ENCODE measurements at regions not wholly inside any gene's neighbourhood (a gene's known extent, or its start where the extent isn't known, plus 50 kb on each side); places are given as distances from the start of the nearest gene placed in this dataset.

- Histone ChIP-seq H3K27ac (no peak overlapping the region), H3K27me3 (no peaks in the 10 kb centered on the region), H3K36me3 (no peaks in the 10 kb centered on the region), H3K4me3 (ENCODE audit: low read depth in 1 of 2, low read length in 1 of 2) (no peak overlapping the region), H3K9me3 (no peaks in the 10 kb centered on the region), H3K4me1 (ENCODE audit: control insufficient read depth in 1 of 2, insufficient read depth in 1 of 2, low read depth in 1 of 2, low read length in 1 of 2) (no peaks in the 10 kb centered on the region)
- TF ChIP-seq, protein P1, sequence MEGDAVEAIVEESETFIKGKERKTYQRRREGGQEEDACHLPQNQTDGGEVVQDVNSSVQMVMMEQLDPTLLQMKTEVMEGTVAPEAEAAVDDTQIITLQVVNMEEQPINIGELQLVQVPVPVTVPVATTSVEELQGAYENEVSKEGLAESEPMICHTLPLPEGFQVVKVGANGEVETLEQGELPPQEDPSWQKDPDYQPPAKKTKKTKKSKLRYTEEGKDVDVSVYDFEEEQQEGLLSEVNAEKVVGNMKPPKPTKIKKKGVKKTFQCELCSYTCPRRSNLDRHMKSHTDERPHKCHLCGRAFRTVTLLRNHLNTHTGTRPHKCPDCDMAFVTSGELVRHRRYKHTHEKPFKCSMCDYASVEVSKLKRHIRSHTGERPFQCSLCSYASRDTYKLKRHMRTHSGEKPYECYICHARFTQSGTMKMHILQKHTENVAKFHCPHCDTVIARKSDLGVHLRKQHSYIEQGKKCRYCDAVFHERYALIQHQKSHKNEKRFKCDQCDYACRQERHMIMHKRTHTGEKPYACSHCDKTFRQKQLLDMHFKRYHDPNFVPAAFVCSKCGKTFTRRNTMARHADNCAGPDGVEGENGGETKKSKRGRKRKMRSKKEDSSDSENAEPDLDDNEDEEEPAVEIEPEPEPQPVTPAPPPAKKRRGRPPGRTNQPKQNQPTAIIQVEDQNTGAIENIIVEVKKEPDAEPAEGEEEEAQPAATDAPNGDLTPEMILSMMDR (IDR thresholded peaks at IDR 0.05): no peak
These were observed 57.4 kb upstream of the SASH1 start for GRCh38 chr6:148285205-148285604.

DNA sequence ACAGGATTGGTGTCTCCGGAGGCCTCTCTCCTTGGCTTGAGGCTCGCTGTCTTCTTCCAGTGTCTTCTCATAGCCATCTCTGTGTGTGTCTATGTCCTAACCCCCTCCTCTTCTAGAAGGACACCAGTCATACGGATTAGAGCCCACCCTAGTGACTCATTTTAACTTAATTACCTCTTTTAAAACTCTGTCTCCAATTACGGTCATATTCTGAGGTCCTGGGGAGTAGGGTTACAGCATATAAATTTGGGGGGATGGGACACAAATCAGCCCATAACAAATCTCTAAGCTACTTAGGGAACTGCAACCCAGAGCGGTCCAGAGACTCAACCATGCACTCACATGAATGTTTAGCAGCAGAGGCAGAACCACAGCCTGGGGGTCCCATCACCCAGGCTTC is 56.1 kb upstream of the SASH1 start:
- no peaks in the 10 kb centered on the region for H3K4me1 ChIP-seq (ENCODE audit: control insufficient read depth in 1 of 2, insufficient read depth in 1 of 2, low read depth in 1 of 2, low read length in 1 of 2)
- TF ChIP-seq, protein P1 (IDR thresholded peaks at IDR 0.05): no peak
- H3K27me3 ChIP-seq: no peaks in the 10 kb centered on the region
- H3K4me3 ChIP-seq (ENCODE audit: low read depth in 1 of 2, low read length in 1 of 2): no peak overlapping the region
- H3K27ac ChIP-seq: no peak overlapping the region
- no peaks in the 10 kb centered on the region for H3K9me3 ChIP-seq
- H3K36me3 ChIP-seq: no peaks in the 10 kb centered on the region

- H3K27me3 ChIP-seq: no peaks in the 10 kb centered on the region
- H3K4me3 ChIP-seq (ENCODE audit: low read depth in 1 of 2, low read length in 1 of 2): no peak overlapping the region
- no peaks in the 10 kb centered on the region for H3K4me1 ChIP-seq (ENCODE audit: control insufficient read depth in 1 of 2, insufficient read depth in 1 of 2, low read depth in 1 of 2, low read length in 1 of 2)
- H3K36me3 ChIP-seq: no peaks in the 10 kb centered on the region
- TF ChIP-seq, protein P1 (IDR thresholded peaks at IDR 0.05): no peak
- H3K9me3 ChIP-seq: no peaks in the 10 kb centered on the region
- no peak overlapping the region for H3K27ac ChIP-seq
These were observed 54.9 kb upstream of the SASH1 start for GRCh38 chr6:148287623-148288333.

GRCh38 chr6:148288541-148288940 is 54.1 kb upstream of the SASH1 start:
- no peaks in the 10 kb centered on the region for H3K36me3 ChIP-seq
- no peak overlapping the region for H3K4me3 ChIP-seq (ENCODE audit: low read depth in 1 of 2, low read length in 1 of 2)
- no peaks in the 10 kb centered on the region for H3K9me3 ChIP-seq
- TF ChIP-seq, protein P1 (IDR thresholded peaks at IDR 0.05): no peak
- no peaks in the 10 kb centered on the region for H3K4me1 ChIP-seq (ENCODE audit: control insufficient read depth in 1 of 2, insufficient read depth in 1 of 2, low read depth in 1 of 2, low read length in 1 of 2)
- no peak overlapping the region for H3K27ac ChIP-seq
- H3K27me3 ChIP-seq: no peaks in the 10 kb centered on the region

- H3K36me3 ChIP-seq: no peaks in the 10 kb centered on the region
- TF ChIP-seq, protein P1 (IDR thresholded peaks at IDR 0.05): no peak
- no peak overlapping the region for H3K27ac ChIP-seq
- H3K9me3 ChIP-seq: no peaks in the 10 kb centered on the region
- no peaks in the 10 kb centered on the region for H3K27me3 ChIP-seq
- H3K4me3 ChIP-seq (ENCODE audit: low read depth in 1 of 2, low read length in 1 of 2): no peak overlapping the region
- no peaks in the 10 kb centered on the region for H3K4me1 ChIP-seq (ENCODE audit: control insufficient read depth in 1 of 2, insufficient read depth in 1 of 2, low read depth in 1 of 2, low read length in 1 of 2)
These were observed 53.5 kb upstream of the SASH1 start for GRCh38 chr6:148289153-148289552.

Measured in neutrophil (primary cell).